H9 (cell line): ENCODE measurements at regions not wholly inside any gene's neighbourhood (a gene's known extent, or its start where the extent isn't known, plus 50 kb on each side); places are given as distances from the start of the nearest gene placed in this dataset.

ENCODE experiments used
- DNase-seq: peaks from one replicate; pipeline ENCODE4 v3.0.0-alpha.2; 2017
- H2AFZ ChIP-seq: one replicate; pipeline ENCODE4 v1.6.1; 2013; ENCODE audit warnings: mild to moderate bottlenecking, low read length, control low read depth, moderate library complexity
- H2AK5ac ChIP-seq: 2 replicates; pipeline ENCODE4 v1.6.1; 2013; ENCODE audit warnings: low read length, control low read depth, mixed read lengths; ENCODE audit not compliant: insufficient read length
- H2BK120ac ChIP-seq: one replicate; pipeline ENCODE4 v1.6.1; 2013; ENCODE audit warnings: low read depth, mild to moderate bottlenecking, low read length, control low read depth, inconsistent platforms; ENCODE audit not compliant: poor library complexity, severe bottlenecking
- H2BK12ac ChIP-seq: 2 replicates; pipeline ENCODE4 v1.6.1; 2013; ENCODE audit warnings: low read length, control low read depth, mixed read lengths, low read depth; ENCODE audit not compliant: insufficient read length
- H2BK15ac ChIP-seq: 2 replicates; pipeline ENCODE4 v1.6.1; 2013; ENCODE audit warnings: low read depth, low read length, control low read depth
- H2BK20ac ChIP-seq: one replicate; pipeline ENCODE4 v1.6.1; 2013; ENCODE audit warnings: low read depth, mild to moderate bottlenecking, low read length, control low read depth, inconsistent platforms; ENCODE audit not compliant: poor library complexity, severe bottlenecking
- H2BK5ac ChIP-seq: 2 replicates; pipeline ENCODE4 v1.6.1; 2013; ENCODE audit warnings: low read length, control low read depth, mixed read lengths; ENCODE audit not compliant: insufficient read length
- H3K14ac ChIP-seq: 2 replicates; pipeline ENCODE4 v1.6.1; 2013; ENCODE audit warnings: low read length, control low read depth; ENCODE audit not compliant: insufficient read depth
- H3K18ac ChIP-seq: 2 replicates; pipeline ENCODE4 v1.6.1; 2013; ENCODE audit warnings: low read depth, mild to moderate bottlenecking, mixed read lengths, low read length, control low read depth; ENCODE audit not compliant: insufficient read length
- H3K23ac ChIP-seq: 2 replicates; pipeline ENCODE4 v1.6.1; 2013; ENCODE audit warnings: low read length, control low read depth, mixed read lengths, low read depth; ENCODE audit not compliant: insufficient read length
- H3K23me2 ChIP-seq: 2 replicates; pipeline ENCODE4 v1.6.1; 2013; ENCODE audit warnings: low read depth, mild to moderate bottlenecking, mixed read lengths, low read length, control low read depth; ENCODE audit not compliant: insufficient read length, poor library complexity, severe bottlenecking
- H3K27ac ChIP-seq: 2 replicates; pipeline ENCODE4 v1.5.1; 2013; ENCODE audit warnings: low read length, control low read depth, mixed read lengths, low read depth; ENCODE audit not compliant: insufficient read length
- H3K27me3 ChIP-seq: 2 replicates; pipeline ENCODE4 v1.6.1; 2013; ENCODE audit warnings: low read length, control low read depth, inconsistent platforms; ENCODE audit not compliant: insufficient read depth
- H3K4ac ChIP-seq: 2 replicates; pipeline ENCODE4 v1.6.1; 2013; ENCODE audit warnings: low read depth, mild to moderate bottlenecking, control low read depth, inconsistent platforms, low read length, moderate library complexity
- H3K4me1 ChIP-seq: 2 replicates; pipeline ENCODE4 v1.6.1; 2013; ENCODE audit warnings: low read length, control low read depth, inconsistent platforms; ENCODE audit not compliant: insufficient read depth
- H3K4me2 ChIP-seq: 2 replicates; pipeline ENCODE4 v1.6.1; 2013; ENCODE audit warnings: low read length, control low read depth, mixed read lengths; ENCODE audit not compliant: insufficient read length, insufficient read depth
- H3K56ac ChIP-seq: 2 replicates; pipeline ENCODE4 v1.6.1; 2013; ENCODE audit warnings: low read depth, mild to moderate bottlenecking, mixed read lengths, low read length, control low read depth; ENCODE audit not compliant: insufficient read length
- H3K79me1 ChIP-seq: 2 replicates; pipeline ENCODE4 v1.6.1; 2013; ENCODE audit warnings: low read depth, mild to moderate bottlenecking, moderate library complexity, low read length, control low read depth, inconsistent platforms; ENCODE audit not compliant: insufficient read depth, poor library complexity, severe bottlenecking
- H3K79me2 ChIP-seq: 2 replicates; pipeline ENCODE4 v1.6.1; 2013; ENCODE audit warnings: low read length, control low read depth, inconsistent platforms; ENCODE audit not compliant: insufficient read depth
- H3K9ac ChIP-seq: 2 replicates; pipeline ENCODE4 v1.6.1; 2013; ENCODE audit warnings: low read length, control low read depth, mixed read lengths; ENCODE audit not compliant: insufficient read length; ENCODE audit errors: extremely low read depth
- H3K9me3 ChIP-seq: one replicate; pipeline ENCODE4 v1.6.1; 2013; ENCODE audit warnings: low read depth, low read length, inconsistent platforms; ENCODE audit not compliant: control insufficient read depth
- H3T11ph ChIP-seq: one replicate; pipeline ENCODE4 v1.6.1; 2013; ENCODE audit warnings: mild to moderate bottlenecking, low read length, control low read depth, inconsistent platforms
- H4K20me1 ChIP-seq: one replicate; pipeline ENCODE4 v1.6.1; 2013; ENCODE audit not compliant: control insufficient read depth, insufficient read length, insufficient read depth
- H4K5ac ChIP-seq: 2 replicates; pipeline ENCODE4 v1.6.1; 2013; ENCODE audit warnings: low read depth, mild to moderate bottlenecking, mixed read lengths, low read length, control low read depth; ENCODE audit not compliant: insufficient read length
- H4K8ac ChIP-seq: replicated peaks from 2 replicates; pipeline ENCODE4 v1.6.1; 2013; ENCODE audit warnings: low read length, control low read depth, mixed read lengths, low read depth; ENCODE audit not compliant: insufficient read length
- H4K91ac ChIP-seq: 2 replicates; pipeline ENCODE4 v1.6.1; 2013; ENCODE audit warnings: low read depth, mild to moderate bottlenecking, moderate library complexity, mixed read lengths, low read length, control low read depth; ENCODE audit not compliant: insufficient read length
- H3K27ac Mint-ChIP-seq, 3 experiments: 2 replicates in 2 of 3; 3 replicates in 1 of 3; pipeline ENCODE4 v1.8.0; 2020 to 2021; ENCODE audit warnings: mixed read lengths in 3 of 3, mild to moderate bottlenecking in 1 of 3, moderate library complexity in 1 of 3
- H3K27me3 Mint-ChIP-seq: 2 replicates; pipeline ENCODE4 v1.8.0; 2021; ENCODE audit warnings: low read depth, mild to moderate bottlenecking, moderate library complexity, mixed read lengths
- H3K36me3 Mint-ChIP-seq, 3 experiments: 2 replicates in 2 of 3; 3 replicates in 1 of 3; pipeline ENCODE4 v1.8.0; 2020 to 2021; ENCODE audit warnings: low read depth in 3 of 3, mixed read lengths in 3 of 3; ENCODE audit not compliant: insufficient read depth in 1 of 3
- H3K4me1 Mint-ChIP-seq, 2 experiments: 2 replicates each; pipeline ENCODE4 v1.8.0; 2020; ENCODE audit warnings: mixed read lengths in 2 of 2
- H3K4me3 Mint-ChIP-seq, 2 experiments: 2 replicates in 1 of 2; 3 replicates in 1 of 2; pipeline ENCODE4 v1.8.0; 2020 to 2021; ENCODE audit warnings: mild to moderate bottlenecking in 2 of 2, mixed read lengths in 2 of 2, moderate library complexity in 1 of 2
- H3K9me3 Mint-ChIP-seq, 2 experiments: 2 replicates in 1 of 2; 3 replicates in 1 of 2; pipeline ENCODE4 v1.8.0; 2020; ENCODE audit warnings: mild to moderate bottlenecking in 2 of 2, mixed read lengths in 2 of 2, moderate library complexity in 1 of 2
- CTCF ChIP-seq: fragments of 200-600 bp; sonication (generic); conservative IDR thresholded peaks from 3 replicates; pipeline ENCODE4 v1.8.0; 2021; ENCODE audit warnings: antibody characterized with exemption, mild to moderate bottlenecking
- WGBS: extraction: QIAGEN DNeasy Blood & Tissue Kit; methylation state at CpG from one replicate; pipeline ENCODE4 v1.1.7; 2013; ENCODE audit warnings: missing lambda C conversion rate, low lambda C conversion rate, mixed read lengths; ENCODE audit not compliant: insufficient read length; ENCODE audit errors: extremely low coverage; 5-methylcytosine and 5-hydroxymethylcytosine counted together

GRCh38 chr3:14042680-14043079 lies 82.0 kb downstream of the CHCHD4 start:
- H2AK5ac ChIP-seq = no peak overlapping the region
- no CpG with 5 or more reads among the region's 3 CpGs for WGBS
- no peak overlapping the region for H3K4me2 ChIP-seq
- H3K14ac ChIP-seq = no peak overlapping the region
- no peak overlapping the region for H3K27ac ChIP-seq
- H4K20me1 ChIP-seq = no peaks in the 10 kb centered on the region
- H2BK20ac ChIP-seq = no peak overlapping the region
- H3K4me1 ChIP-seq = no peaks in the 10 kb centered on the region
- H2BK5ac ChIP-seq = no peak overlapping the region
- Mint-ChIP-seq H3K4me1 (peaks cover 2 to 9% of the 10 kb centered on the region in 2 experiments; a peak in 3 of 4 replicates), H3K27me3 (peaks cover 6% of the 10 kb centered on the region; the same call in 1 of the 2 replicates), H3K4me3 (no peak overlapping the region), H3K27ac (no peak overlapping the region), H3K9me3 (peaks cover 14 to 46% of the 10 kb centered on the region in 2 experiments), H3K36me3 (peaks cover 0 to 5% (median 4%) of the 10 kb centered on the region in 3 experiments; a peak in 2 of 7 replicates)
- H3K79me2 ChIP-seq = no peaks in the 10 kb centered on the region
- H3K9ac ChIP-seq = no peak overlapping the region
- H2AFZ ChIP-seq = no peak overlapping the region
- H2BK120ac ChIP-seq = no peak overlapping the region
- TF ChIP-seq CTCF = no peak
- no peak overlapping the region for H4K91ac ChIP-seq
- no peaks in the 10 kb centered on the region for H3K27me3 ChIP-seq
- H3K4ac ChIP-seq = no peak overlapping the region
- no peak overlapping the region for H2BK12ac ChIP-seq
- H3T11ph ChIP-seq = no peak overlapping the region
- no peak overlapping the region for H3K23ac ChIP-seq
- H3K9me3 ChIP-seq = no peaks in the 10 kb centered on the region
- H2BK15ac ChIP-seq = no peak overlapping the region
- no peak for DNase-seq
- no peaks in the 10 kb centered on the region for H3K23me2 ChIP-seq
- no peak overlapping the region for H3K56ac ChIP-seq
- H3K79me1 ChIP-seq = no peaks in the 10 kb centered on the region
- no peak overlapping the region for H3K18ac ChIP-seq
- H4K8ac ChIP-seq = no peak overlapping the region
- H4K5ac ChIP-seq = no peak overlapping the region
